ENCODE measurements at regions not wholly inside any gene's neighbourhood (a gene's known extent, or its start where the extent isn't known, plus 50 kb on each side); places are given as distances from the start of the nearest gene placed in this dataset.

GRCh38 chr6:163724196-163724595 lies 309.7 kb downstream of the QKI start:
- no peak overlapping the region for H3K4me3 ChIP-seq
- no peak overlapping the region for H3K27ac ChIP-seq
- WGBS, 2 donors (ENCODE audit: low coverage in 1 of 2), result 70 to 85% methylated on average over 2 to 8 of the region's 8 CpGs
- no peak for DNase-seq
- no peaks in the 10 kb centered on the region for H3K27me3 ChIP-seq
- intact Hi-C loops (cut with DNase I; ENCODE audit: low total_unique reads) (no loop called here), in situ Hi-C loops (cut with MboI; ENCODE audit: low pct_ligation_motif_present in 1 of 4, low pct_unique_long_range_greater_than_20kb in 1 of 4, low sequenced_read_pairs in 3 of 4) (no loop called here)
- H3K4me1 ChIP-seq, result no peaks in the 10 kb centered on the region
- TF ChIP-seq CTCF (IDR thresholded peaks at IDR 0.05), result no peak
- TF ChIP-seq EP300 (IDR thresholded peaks at IDR 0.05; ENCODE audit: low read depth), result no peak
- no peak for TF ChIP-seq POLR2AphosphoS5 (IDR thresholded peaks at IDR 0.05)
- TF ChIP-seq POLR2A (IDR thresholded peaks at IDR 0.05), result no peak
- no peaks in the 10 kb centered on the region for H3K36me3 ChIP-seq
- H3K9me3 ChIP-seq, result no peaks in the 10 kb centered on the region

- TF ChIP-seq CTCF (IDR thresholded peaks at IDR 0.05) (no peak), EP300 (IDR thresholded peaks at IDR 0.05; ENCODE audit: low read depth) (no peak), POLR2A (IDR thresholded peaks at IDR 0.05) (no peak), POLR2AphosphoS5 (IDR thresholded peaks at IDR 0.05) (no peak)
- no peak overlapping the region for H3K27ac ChIP-seq
- no peaks in the 10 kb centered on the region for H3K9me3 ChIP-seq
- no peaks in the 10 kb centered on the region for H3K27me3 ChIP-seq
- no peak overlapping the region for H3K4me3 ChIP-seq
- in situ Hi-C loops (cut with MboI; ENCODE audit: low pct_ligation_motif_present in 1 of 4, low pct_unique_long_range_greater_than_20kb in 1 of 4, low sequenced_read_pairs in 3 of 4), result no loop called here
- H3K4me1 ChIP-seq, result no peaks in the 10 kb centered on the region
- DNase-seq, result no peak
- intact Hi-C loops (cut with DNase I; ENCODE audit: low total_unique reads), result no loop called here
- no peaks in the 10 kb centered on the region for H3K36me3 ChIP-seq
- WGBS, 2 donors (ENCODE audit: low coverage in 1 of 2), result 68 to 83% methylated on average over 3 to 8 of the region's 8 CpGs
Observed at GRCh38 chr6:163723759-163724158, 309.2 kb downstream of the QKI start.

GRCh38 chr6:163721922-163722692 lies 307.6 kb downstream of the QKI start:
- in situ Hi-C loops (cut with MboI; ENCODE audit: low pct_ligation_motif_present in 1 of 4, low pct_unique_long_range_greater_than_20kb in 1 of 4, low sequenced_read_pairs in 3 of 4), result no loop called here
- no peaks in the 10 kb centered on the region for H3K4me1 ChIP-seq

GRCh38 chr6:163721435-163721834 lies 306.9 kb downstream of the QKI start:
- H3K27me3 ChIP-seq, result no peaks in the 10 kb centered on the region
- H3K9me3 ChIP-seq, result no peaks in the 10 kb centered on the region
- no peak for DNase-seq
- H3K4me1 ChIP-seq, result no peaks in the 10 kb centered on the region
- H3K36me3 ChIP-seq, result no peaks in the 10 kb centered on the region
- in situ Hi-C loops (cut with MboI; ENCODE audit: low pct_ligation_motif_present in 1 of 4, low pct_unique_long_range_greater_than_20kb in 1 of 4, low sequenced_read_pairs in 3 of 4) (no loop called here), intact Hi-C loops (cut with DNase I; ENCODE audit: low total_unique reads) (no loop called here)
- H3K27ac ChIP-seq, result no peak overlapping the region
- no peak for TF ChIP-seq POLR2A (IDR thresholded peaks at IDR 0.05)
- no peak for TF ChIP-seq CTCF (IDR thresholded peaks at IDR 0.05)
- no peak for TF ChIP-seq POLR2AphosphoS5 (IDR thresholded peaks at IDR 0.05)
- no peak for TF ChIP-seq EP300 (IDR thresholded peaks at IDR 0.05; ENCODE audit: low read depth)
- WGBS, 2 donors (ENCODE audit: low coverage in 1 of 2), result 76 to 81% methylated on average over 1 of the region's 1 CpG
- H3K4me3 ChIP-seq, result no peak overlapping the region

More at GRCh38 chr6:163721922-163722692, 307.6 kb downstream of the QKI start:
- Histone ChIP-seq H3K9me3 (no peaks in the 10 kb centered on the region), H3K36me3 (no peaks in the 10 kb centered on the region), H3K4me3 (no peak overlapping the region), H3K27ac (no peak overlapping the region), H3K27me3 (no peaks in the 10 kb centered on the region)
- intact Hi-C loops (cut with DNase I; ENCODE audit: low total_unique reads), result no loop called here
- WGBS, 2 donors (ENCODE audit: low coverage in 1 of 2), result 87 to 100% methylated on average over 5 to 13 of the region's 13 CpGs
- TF ChIP-seq POLR2A (IDR thresholded peaks at IDR 0.05) (no peak), CTCF (IDR thresholded peaks at IDR 0.05) (no peak), EP300 (IDR thresholded peaks at IDR 0.05; ENCODE audit: low read depth) (no peak), POLR2AphosphoS5 (IDR thresholded peaks at IDR 0.05) (no peak)
- no peak for DNase-seq
